SKM-1 treated with dmso at 0.1 percent for 144 hours (cell line): ENCODE measurements at regions not wholly inside any gene's neighbourhood (a gene's known extent, or its start where the extent isn't known, plus 50 kb on each side); places are given as distances from the start of the nearest gene placed in this dataset.

Experiments used
- DNase-seq: peaks from one replicate; lab custom pipeline; 2025; ENCODE audit not compliant: unreplicated experiment; lab: John Stamatoyannopoulos, UW

DNA sequence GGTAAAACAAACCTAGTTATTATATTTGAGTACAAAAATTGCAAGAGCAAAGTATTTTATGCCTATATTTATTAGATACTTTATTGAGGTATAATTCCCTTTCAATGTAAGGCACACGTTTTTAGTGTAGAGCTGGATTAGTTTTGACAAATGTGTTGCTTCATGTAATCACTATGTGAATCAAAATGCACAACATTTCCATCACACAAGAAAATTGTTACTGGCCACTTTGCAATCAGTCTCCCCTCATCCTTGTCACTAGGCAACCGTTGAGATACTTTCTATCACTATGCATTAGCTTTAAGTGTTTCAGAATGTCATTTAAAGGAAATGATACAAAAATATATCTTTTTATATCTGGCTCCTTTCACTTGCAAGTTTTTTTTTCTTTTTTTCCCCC is 531.0 kb downstream of the CCER1 start:
- DNase-seq: no peak

- DNase-seq: no peak
These were observed 544.0 kb downstream of the CCER1 start for GRCh38 chr12:90410962-90411361.

DNA sequence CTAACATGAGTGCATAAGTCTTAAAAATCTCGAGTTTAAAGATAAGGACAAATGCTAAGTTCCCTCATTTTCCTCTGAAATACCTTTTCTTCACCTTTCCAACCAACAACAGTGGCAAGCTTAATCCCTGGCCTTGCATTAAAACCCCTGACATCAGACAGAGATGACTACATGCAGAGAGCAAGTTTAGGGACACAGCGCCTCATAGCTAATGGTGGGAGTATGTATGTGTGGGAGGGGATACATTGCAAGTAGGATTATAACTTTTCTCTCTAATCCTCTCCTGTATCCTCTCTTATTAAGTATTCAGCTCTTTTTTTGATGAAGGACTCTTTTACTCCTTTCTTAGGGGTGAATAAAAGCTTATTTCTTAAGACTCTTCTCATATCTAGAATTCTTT is 547.1 kb downstream of the CCER1 start:
- DNase-seq: no peak

DNA sequence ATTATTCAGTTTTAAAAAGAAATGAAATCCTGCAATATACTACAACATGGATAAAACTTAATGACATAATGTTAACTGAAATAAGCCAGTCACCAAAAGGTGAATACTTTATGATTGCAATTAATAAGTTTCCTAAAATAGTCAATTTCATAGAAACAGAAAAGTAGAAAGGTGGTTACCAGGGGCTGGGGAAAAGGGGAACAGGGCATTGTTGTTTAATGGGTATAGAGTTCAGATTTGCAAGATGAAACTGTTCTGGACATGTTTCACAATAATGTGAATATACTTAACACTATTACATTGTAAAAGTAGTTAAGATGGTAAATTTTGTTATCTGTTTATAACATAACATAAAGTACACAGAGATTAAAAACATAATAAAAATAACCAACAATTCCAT is 550.9 kb downstream of the CCER1 start:
- DNase-seq: no peak

- DNase-seq: no peak
These were observed 553.8 kb downstream of the CCER1 start for GRCh38 chr12:90401185-90401584.

DNA sequence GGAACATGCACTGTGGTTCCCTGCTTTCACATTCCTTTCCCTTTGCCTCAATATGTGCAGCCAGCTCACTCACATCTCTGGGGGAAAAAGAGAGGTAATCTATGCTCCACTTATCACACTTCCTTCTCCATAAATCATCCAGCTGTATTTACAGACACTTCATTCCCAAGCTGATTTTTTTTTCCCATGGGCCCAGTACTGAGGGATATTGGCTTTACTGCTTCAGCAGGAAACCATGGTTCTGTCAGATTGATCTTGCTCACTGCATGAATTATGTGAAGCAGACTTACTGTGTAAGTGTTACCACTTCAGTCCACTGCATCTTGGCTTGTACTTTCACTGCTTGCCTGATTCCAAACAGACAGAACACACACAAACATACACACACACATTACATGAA is 555.6 kb downstream of the CCER1 start:
- no peak for DNase-seq

GRCh38 chr12:90398285-90398836 is 556.6 kb downstream of the CCER1 start:
- DNase-seq: no peak

DNA sequence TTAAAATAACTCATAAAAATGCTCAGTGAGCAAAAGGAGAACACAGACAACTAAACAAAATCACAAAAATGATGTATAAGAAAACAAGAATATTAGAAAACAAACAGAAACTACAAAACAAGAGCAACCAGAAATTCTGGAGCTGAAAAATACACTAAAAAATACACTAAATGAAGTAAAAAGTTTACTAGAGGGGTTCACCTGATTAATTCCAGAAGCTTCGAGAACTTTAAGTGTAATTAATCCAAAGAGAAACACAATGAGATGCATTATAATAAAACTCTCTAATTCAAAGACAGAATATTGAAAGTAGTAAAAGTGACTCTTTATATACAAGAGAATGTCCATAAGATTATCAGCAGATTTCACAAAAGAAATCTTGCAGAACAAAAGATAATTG is 558.4 kb downstream of the CCER1 start:
- DNase-seq: no peak

- no peak for DNase-seq
These were observed 561.3 kb downstream of the CCER1 start for GRCh38 chr12:90393652-90394051.

GRCh38 chr12:90393089-90393488 is 561.9 kb downstream of the CCER1 start:
- DNase-seq: no peak

- peak; percentile 70 for DNase-seq
These were observed 564.0 kb downstream of the CCER1 start for GRCh38 chr12:90390947-90391346.

- no peak for DNase-seq
These were observed 586.9 kb downstream of the CCER1 start for GRCh38 chr12:90368081-90368480.

GRCh38 chr12:90366286-90366685 is 588.7 kb downstream of the CCER1 start:
- DNase-seq: no peak

- DNase-seq: no peak
These were observed 594.7 kb downstream of the CCER1 start for GRCh38 chr12:90360300-90360699.

GRCh38 chr12:90355711-90356355 is 599.1 kb downstream of the CCER1 start:
- DNase-seq: no peak

GRCh38 chr12:90343966-90344365 is 611.0 kb downstream of the CCER1 start:
- DNase-seq: no peak

- DNase-seq: no peak
These were observed 612.9 kb downstream of the CCER1 start for GRCh38 chr12:90342081-90342480.

DNA sequence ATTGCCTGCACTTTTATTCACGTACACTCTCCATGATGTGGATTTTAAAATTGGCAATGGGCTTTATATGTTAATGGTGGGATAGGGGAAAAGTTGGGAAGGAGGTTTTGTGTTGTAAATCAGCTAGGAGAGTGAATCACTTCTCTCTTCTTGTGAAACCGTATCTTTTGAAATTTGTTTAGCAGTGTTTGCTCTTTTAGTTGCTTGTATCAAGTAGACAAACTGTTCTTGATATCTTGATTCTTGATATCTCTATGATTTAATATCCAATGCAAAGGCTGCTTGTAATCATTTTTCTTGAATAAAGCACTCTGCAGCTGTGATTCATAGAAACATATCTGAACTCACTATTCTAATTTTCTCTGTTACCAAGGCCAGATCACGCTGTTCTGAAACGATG is 615.1 kb downstream of the CCER1 start:
- no peak for DNase-seq

DNA sequence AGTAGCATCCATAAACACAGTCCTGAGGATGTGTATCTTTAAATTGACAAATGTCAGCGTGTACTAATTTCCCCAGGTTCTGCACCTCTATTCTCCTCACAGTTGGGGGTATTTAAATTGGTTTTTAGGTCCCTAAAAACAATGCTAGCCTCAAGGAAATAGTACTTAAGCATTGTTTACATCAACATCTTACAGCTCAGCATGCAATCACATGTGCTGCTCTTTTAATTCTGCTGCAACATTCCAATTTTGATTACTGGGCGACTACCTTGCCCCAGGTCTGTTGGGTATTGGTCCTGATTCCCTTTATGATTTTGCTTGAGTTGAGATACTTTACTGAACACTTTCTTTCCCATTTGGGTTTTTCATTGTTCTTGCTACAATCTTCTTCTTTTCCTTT is 616.6 kb downstream of the CCER1 start:
- DNase-seq: no peak

- DNase-seq: no peak
These were observed 618.0 kb downstream of the CCER1 start for GRCh38 chr12:90337018-90337417.

- no peak for DNase-seq
These were observed 619.4 kb downstream of the CCER1 start for GRCh38 chr12:90335566-90335965.

DNA sequence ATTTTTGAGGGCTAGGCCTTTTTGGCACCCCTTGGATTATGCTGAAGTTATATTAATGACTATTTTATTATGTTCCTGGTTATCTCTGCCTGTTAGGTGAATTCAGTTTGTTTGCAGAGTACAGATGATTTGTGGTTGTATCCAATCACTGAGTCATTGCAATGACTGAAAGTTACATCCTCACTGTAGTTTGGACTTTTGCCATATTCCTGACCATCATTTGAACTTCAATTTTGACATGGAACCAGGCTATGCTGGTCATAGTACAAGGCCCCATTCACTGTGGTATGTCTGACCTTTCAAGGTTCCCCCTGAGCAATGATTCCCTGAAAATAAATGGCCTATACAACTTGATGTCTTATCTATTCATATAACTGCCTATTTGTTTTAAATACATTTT is 621.0 kb downstream of the CCER1 start:
- DNase-seq: no peak

DNA sequence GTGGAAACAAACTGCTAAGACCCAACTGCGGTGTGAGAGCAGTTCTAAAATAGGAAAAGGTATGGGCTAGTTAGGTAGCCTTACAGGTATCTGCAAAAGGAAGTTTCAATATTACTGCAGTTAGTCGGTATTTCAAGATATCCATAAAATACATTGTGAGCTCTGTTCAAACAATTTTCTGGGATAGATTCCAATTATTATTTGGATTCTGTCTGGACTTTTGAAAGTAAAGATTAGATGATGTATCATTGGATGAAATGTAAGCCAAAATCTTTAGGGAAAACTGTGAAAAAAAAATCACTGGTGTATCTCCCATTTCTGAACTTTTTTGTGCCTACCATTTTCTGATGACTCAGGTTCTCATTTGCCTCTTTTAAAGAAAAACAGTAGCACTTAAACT is 621.6 kb downstream of the CCER1 start:
- no peak for DNase-seq
